GM12872 (cell line): ENCODE measurements at regions not wholly inside any gene's neighbourhood (a gene's known extent, or its start where the extent isn't known, plus 50 kb on each side); places are given as distances from the start of the nearest gene placed in this dataset.

Experiments
- TF ChIP-seq, protein P1 (sequence below): IDR thresholded peaks from 3 replicates; pipeline ENCODE4 v1.5.1; 2011; ENCODE audit warnings: low read depth, mild to moderate bottlenecking, low read length, moderate library complexity; ENCODE audit not compliant: insufficient read depth

DNA sequence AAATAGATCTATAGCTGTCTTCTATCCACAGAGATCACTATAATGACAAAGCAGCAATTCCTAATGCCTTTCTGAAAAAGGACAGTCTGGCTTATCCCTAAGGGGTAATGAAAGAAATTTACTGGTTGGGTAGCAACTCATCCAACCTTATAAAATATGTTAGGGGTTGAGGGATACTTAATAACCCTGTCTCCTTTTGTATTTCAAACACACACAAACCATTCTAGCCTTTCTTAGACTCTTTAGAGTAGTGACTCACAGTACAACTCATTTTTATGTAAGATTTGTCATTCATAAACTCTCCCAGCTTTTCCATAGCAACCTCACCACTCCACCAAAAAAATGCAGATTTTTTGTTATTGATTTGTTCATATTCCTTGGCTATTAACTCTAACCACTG, 167.9 kb downstream of the FSCB start:
- TF ChIP-seq, protein P1, sequence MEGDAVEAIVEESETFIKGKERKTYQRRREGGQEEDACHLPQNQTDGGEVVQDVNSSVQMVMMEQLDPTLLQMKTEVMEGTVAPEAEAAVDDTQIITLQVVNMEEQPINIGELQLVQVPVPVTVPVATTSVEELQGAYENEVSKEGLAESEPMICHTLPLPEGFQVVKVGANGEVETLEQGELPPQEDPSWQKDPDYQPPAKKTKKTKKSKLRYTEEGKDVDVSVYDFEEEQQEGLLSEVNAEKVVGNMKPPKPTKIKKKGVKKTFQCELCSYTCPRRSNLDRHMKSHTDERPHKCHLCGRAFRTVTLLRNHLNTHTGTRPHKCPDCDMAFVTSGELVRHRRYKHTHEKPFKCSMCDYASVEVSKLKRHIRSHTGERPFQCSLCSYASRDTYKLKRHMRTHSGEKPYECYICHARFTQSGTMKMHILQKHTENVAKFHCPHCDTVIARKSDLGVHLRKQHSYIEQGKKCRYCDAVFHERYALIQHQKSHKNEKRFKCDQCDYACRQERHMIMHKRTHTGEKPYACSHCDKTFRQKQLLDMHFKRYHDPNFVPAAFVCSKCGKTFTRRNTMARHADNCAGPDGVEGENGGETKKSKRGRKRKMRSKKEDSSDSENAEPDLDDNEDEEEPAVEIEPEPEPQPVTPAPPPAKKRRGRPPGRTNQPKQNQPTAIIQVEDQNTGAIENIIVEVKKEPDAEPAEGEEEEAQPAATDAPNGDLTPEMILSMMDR: no peak

DNA sequence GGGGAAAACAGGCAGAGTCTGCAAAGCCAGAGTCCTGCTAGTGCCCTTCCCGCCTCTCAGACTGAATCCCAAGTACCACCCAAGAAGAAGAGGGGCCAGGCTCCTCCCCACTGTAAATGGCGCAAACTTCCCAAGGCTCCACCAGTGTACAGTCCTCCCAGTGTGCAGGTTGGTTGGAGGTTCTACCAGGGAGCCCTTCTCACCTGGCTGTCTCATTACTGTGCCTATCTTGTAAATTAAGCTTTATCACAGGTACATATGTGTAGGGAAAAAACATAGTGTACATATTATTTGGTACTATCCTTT, 189.7 kb downstream of the FSCB start:
- TF ChIP-seq, protein P1: no peak

DNA sequence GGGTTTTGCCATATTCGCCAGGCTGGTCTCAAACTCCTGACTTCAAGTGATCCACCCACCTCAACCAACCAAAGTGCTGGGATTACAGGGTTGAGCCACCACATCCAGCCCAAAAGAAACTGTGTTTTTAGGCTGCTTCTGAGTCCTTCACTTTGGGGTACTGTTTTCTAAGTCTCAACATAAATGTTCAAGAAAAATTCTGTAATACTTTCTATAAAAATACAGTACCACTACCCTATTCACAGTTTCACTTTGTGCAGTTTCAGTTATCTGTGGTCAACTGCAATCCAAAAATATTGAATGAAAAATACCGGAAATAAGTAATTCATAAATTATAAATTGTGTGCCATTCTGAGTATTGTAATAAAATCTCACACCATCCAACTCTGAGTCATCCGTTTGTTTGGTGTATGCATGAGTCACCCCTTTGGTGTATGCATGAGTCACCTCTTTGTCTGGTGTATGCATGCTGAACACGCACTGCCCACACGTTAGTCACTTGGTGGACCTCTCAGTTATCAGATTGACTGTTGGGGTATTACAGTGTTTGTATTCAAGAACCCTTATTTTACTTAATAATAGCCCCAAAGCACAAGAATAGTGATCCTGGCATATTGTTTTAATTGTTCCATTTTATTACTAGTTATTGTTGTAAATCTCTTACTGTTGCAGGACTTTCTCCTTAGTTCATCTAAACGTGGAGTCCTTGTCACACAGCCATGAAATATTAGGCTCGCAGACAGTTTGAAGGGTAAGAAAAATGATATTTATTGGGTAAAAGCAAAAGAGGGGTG, 190.2 kb downstream of the FSCB start:
- TF ChIP-seq, protein P1: no peak

DNA sequence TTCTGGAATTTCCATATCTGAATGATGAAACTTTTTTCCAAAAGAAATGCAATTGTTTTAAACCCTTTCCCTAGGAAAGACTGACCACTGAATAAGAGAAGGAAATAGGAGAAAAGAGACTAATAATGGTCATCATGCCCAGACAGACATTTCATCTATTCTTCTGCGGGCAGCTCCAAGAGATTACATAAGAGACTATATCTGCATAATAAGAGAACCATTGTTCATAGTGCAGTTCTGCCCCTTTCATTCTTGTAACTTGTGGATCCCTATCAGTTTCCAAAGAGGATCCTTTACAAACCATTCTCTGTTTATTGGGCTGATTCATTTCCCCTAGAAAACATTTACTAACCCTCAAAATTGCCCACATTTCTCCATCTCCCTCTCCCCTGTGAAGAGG, 197.8 kb downstream of the FSCB start:
- TF ChIP-seq, protein P1: no peak

DNA sequence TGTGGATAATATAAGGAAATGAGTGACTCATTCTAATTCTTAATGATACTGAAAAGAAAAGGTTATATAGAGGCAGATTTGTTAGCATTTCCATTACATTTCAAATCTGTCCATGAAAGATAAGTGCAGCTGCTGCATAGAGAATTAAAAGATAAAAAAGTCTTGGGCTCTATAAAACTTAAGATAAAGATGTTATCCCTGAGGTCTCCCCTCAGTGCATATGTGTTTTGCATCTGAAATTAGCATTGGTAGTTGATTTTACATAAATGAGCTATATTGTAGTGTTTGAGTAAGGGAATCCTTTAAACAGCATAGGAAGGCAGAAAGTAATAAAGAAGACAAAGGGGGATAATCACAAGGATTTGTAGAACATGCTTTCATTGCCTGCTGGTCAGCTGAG, 206.2 kb downstream of the FSCB start:
- TF ChIP-seq, protein P1: no peak

DNA sequence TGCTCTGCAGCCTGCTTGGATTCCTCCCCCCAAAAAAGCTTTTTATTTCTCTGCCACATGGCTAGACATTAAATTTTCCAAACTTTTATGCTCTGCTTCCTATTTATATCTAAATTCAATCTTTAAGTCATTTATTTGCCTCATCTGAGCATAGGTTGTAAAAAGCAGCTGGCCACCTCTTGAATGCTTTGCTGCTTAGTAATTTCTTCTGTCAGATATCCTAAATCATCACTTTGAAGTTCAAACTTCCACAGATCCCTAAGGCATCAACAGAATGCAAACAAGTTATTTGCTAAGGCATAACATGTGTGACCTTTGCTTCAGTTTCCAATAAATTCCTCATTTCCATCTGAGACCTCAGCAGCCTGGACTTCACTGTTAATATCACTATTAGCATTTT, 209.6 kb downstream of the FSCB start:
- TF ChIP-seq, protein P1: no peak

DNA sequence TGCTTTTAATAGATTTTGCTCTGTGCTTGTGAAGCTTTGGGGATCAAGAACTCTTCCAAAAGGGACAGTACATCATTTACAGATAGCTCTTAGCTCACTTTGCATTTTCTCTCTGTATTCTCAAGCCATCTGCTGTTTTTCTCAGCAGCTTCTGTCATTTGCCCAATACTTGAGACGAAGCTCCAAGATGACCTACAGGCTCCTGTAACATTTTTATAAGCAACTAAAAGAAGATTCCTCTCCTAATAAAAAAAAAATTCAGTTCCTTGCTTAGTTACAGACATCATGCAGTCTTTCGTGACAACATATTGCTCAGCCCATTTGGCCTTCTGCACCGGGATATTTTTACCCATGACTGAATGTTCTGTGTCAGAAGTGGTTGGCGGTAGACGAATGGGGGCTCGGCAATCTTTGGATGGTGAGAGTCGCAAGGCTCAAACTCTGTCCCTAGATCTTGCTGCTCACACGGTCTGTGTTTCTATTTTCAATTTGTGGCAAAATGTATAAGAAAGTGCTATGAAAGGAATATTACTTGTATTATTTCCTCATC, 215.6 kb downstream of the FSCB start:
- TF ChIP-seq, protein P1: no peak
